Embryonic facial prominence (tissue), 1 donor: ENCODE measurements at regions not wholly inside any gene's neighbourhood (a gene's known extent, or its start where the extent isn't known, plus 50 kb on each side); places are given as distances from the start of the nearest gene placed in this dataset.

ENCODE experiments used
- DNase-seq: peaks from one replicate; pipeline ENCODE4 v3.0.0-alpha.2; 2016; ENCODE audit errors: extremely low spot score

GRCh38 chr3:41102053-41102556 is 97.2 kb upstream of the CTNNB1 start:
- no peak for DNase-seq

- no peak for DNase-seq
These were observed 96.6 kb upstream of the CTNNB1 start for GRCh38 chr3:41102750-41103149.

- no peak for DNase-seq
These were observed 96.1 kb upstream of the CTNNB1 start for GRCh38 chr3:41103200-41103599.

GRCh38 chr3:41104147-41104546 is 95.2 kb upstream of the CTNNB1 start:
- DNase-seq: no peak

GRCh38 chr3:41106691-41107090 is 92.6 kb upstream of the CTNNB1 start:
- DNase-seq: no peak

GRCh38 chr3:41111011-41111410 is 88.3 kb upstream of the CTNNB1 start:
- DNase-seq: no peak

- DNase-seq: no peak
These were observed 86.8 kb upstream of the CTNNB1 start for GRCh38 chr3:41112466-41112865.

- DNase-seq: no peak
These were observed 84.2 kb upstream of the CTNNB1 start for GRCh38 chr3:41115069-41115468.

GRCh38 chr3:41116851-41117250 is 82.5 kb upstream of the CTNNB1 start:
- no peak for DNase-seq

GRCh38 chr3:41117398-41117870 is 81.9 kb upstream of the CTNNB1 start:
- DNase-seq: peak; percentile 22

GRCh38 chr3:41118461-41119390 is 80.6 kb upstream of the CTNNB1 start:
- no peak for DNase-seq

- DNase-seq: no peak
These were observed 78.8 kb upstream of the CTNNB1 start for GRCh38 chr3:41120460-41120859.

GRCh38 chr3:41125258-41125657 is 74.0 kb upstream of the CTNNB1 start:
- DNase-seq: no peak

- no peak for DNase-seq
These were observed 72.8 kb upstream of the CTNNB1 start for GRCh38 chr3:41126472-41126871.

- DNase-seq: no peak
These were observed 72.3 kb upstream of the CTNNB1 start for GRCh38 chr3:41126961-41127360.

GRCh38 chr3:41127414-41127813 is 71.9 kb upstream of the CTNNB1 start:
- DNase-seq: no peak

- no peak for DNase-seq
These were observed 69.6 kb upstream of the CTNNB1 start for GRCh38 chr3:41129731-41130130.

GRCh38 chr3:41131224-41131623 is 68.1 kb upstream of the CTNNB1 start:
- no peak for DNase-seq

- no peak for DNase-seq
These were observed 61.6 kb upstream of the CTNNB1 start for GRCh38 chr3:41137686-41138111.

GRCh38 chr3:41138146-41138545 is 61.2 kb upstream of the CTNNB1 start:
- no peak for DNase-seq

- no peak for DNase-seq
These were observed 60.7 kb upstream of the CTNNB1 start for GRCh38 chr3:41138601-41139000.

- no peak for DNase-seq
These were observed 59.1 kb upstream of the CTNNB1 start for GRCh38 chr3:41140242-41140641.

GRCh38 chr3:41141433-41142167 is 57.7 kb upstream of the CTNNB1 start:
- no peak for DNase-seq
